ENCODE measurements at regions not wholly inside any gene's neighbourhood (a gene's known extent, or its start where the extent isn't known, plus 50 kb on each side); places are given as distances from the start of the nearest gene placed in this dataset.
"Not testable (repeated sequence)": the region's sequence is repeated elsewhere in the genome, so short reads cannot be mapped to it uniquely, and the experiment has no call there.

DNA sequence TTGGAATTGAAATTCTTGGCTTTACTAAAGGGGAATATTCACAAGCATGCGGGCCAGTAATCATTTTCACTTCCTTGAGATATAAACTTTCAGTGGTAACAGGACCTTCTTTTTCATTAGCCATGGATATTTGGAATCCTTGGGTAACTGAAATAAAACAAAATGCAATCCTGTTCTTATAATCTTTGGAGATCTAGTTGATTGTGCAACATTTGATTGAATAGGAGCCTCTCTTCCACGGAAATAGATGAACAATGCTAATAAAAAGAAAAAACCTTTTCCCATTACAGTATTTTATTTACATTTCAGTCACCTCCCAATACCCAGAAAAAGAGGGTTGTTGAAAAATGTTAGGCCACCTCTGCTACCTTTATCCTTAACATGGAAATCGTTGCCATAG is 225.6 kb downstream of the MAP2K6 start:
- DNase-seq (no peak), ATAC-seq (ENCODE audit: low read depth in 2 of 2) (no peak)
- Mint-ChIP-seq H3K4me3 (no peak overlapping the region), H3K27me3 (no peaks in the 10 kb centered on the region), H3K4me1 (peaks cover 0 to 9% (median 4%) of the 10 kb centered on the region in 3 donors), H3K27ac (no peak overlapping the region), H3K9me3 (no peaks in the 10 kb centered on the region), H3K36me3 (no peaks in the 10 kb centered on the region)

DNA sequence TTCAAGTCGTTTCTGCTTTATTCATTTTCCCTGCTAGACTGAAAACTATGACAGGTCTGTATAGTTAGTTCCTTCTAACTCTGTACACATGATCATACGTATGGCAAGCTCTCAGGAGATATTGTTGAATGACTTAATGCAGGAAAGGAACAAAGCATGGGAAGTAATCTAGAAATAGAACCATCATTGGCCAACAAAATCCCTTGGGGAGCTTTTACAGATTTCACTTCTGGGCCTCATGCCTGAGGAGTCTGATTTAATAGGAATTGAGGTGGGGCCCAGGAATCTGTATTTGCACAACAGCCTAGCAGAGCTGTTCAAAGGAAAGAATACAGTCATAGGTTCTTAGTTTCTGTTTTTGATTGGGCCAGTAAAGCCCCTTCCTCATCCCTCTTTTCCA is 229.2 kb downstream of the MAP2K6 start:
- H3K36me3 Mint-ChIP-seq, result no peaks in the 10 kb centered on the region
- peaks cover 0 to 2% (median 0%) of the 10 kb centered on the region in 7 donors for H3K9me3 Mint-ChIP-seq
- H3K27me3 Mint-ChIP-seq, result no peaks in the 10 kb centered on the region
- no peak overlapping the region for H3K4me3 Mint-ChIP-seq
- H3K27ac Mint-ChIP-seq, result no peak overlapping the region
- peaks cover 0 to 9% (median 4%) of the 10 kb centered on the region in 3 donors for H3K4me1 Mint-ChIP-seq
- ATAC-seq (ENCODE audit: low read depth in 2 of 2) (no peak), DNase-seq (no peak)

DNA sequence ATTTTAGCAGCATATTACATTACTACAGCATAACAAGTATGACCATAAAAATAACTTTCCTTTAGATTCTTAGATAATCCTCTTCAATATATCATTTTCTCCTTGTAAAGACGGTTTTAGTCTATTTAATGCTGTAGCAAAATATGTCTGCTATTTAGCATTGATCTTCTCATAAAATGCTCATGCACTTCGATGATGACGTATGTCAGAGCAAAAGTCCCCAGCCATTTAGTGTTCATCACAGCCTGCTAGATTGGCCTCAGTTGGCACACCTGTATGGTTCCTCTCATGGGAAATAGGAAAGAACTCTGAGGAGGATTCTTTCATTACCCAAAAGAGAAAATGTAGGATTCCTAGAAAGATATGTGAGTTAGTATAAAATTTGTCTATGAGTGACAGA is 232.2 kb downstream of the MAP2K6 start:
- Mint-ChIP-seq H3K27ac (no peak overlapping the region), H3K9me3 (peaks cover 0 to 2% (median 0%) of the 10 kb centered on the region in 7 donors), H3K36me3 (no peaks in the 10 kb centered on the region), H3K4me1 (no peaks in the 10 kb centered on the region), H3K4me3 (no peak overlapping the region), H3K27me3 (no peaks in the 10 kb centered on the region)
- DNase-seq (no peak), ATAC-seq (ENCODE audit: low read depth in 2 of 2) (no peak)

DNA sequence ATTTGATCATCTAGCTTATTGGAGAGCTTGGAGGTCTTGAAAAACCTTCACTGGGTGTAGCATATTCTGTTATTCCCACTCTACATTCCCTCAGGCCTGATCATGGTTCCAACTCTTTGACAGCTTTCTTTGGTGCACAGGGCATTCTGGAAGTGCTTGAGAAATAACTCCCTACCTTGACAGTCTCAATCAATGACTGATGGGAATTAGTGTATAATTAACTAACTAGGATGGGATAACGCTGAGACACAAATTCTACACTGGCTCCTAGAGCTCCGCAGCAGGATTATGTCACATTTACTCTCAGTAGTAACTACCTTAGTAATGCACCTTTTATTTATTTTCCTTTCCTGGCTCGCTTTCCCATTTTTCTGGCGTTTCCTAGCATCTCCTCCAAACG is 236.4 kb downstream of the MAP2K6 start:
- no peak overlapping the region for H3K4me3 Mint-ChIP-seq
- no peaks in the 10 kb centered on the region for H3K27me3 Mint-ChIP-seq
- no peak for DNase-seq
- H3K9me3 Mint-ChIP-seq, result peaks cover 0 to 12% (median 4%) of the 10 kb centered on the region in 7 donors
- H3K36me3 Mint-ChIP-seq, result no peaks in the 10 kb centered on the region
- H3K27ac Mint-ChIP-seq, result no peak overlapping the region
- peaks cover 0 to 6% (median 0%) of the 10 kb centered on the region in 3 donors for H3K4me1 Mint-ChIP-seq
- ATAC-seq (ENCODE audit: low read depth in 2 of 2), result no peak

DNA sequence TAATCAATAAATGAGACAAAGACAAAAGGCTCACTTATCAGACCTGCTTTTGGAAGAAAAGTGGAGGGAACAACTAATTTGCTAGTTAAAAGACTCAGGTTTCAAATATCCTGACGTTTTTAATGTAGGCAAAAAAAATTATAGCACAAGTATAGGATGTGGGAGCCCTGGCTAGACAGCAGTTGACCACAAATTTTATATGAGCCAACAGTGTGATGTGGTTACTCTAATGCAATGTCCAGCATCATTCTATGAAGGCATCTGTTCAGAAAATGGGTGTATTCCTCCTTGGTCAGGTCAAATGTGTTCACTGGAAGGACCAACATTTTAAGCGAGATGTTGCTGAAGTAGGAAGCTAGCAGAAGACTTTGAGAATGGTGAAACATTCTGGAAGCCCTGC is 237.4 kb downstream of the MAP2K6 start:
- ATAC-seq (ENCODE audit: low read depth in 2 of 2), result no peak
- Mint-ChIP-seq H3K9me3 (peaks cover 0 to 12% (median 4%) of the 10 kb centered on the region in 7 donors), H3K27ac (no peak overlapping the region), H3K4me1 (peaks cover 0 to 6% (median 0%) of the 10 kb centered on the region in 3 donors), H3K36me3 (no peaks in the 10 kb centered on the region), H3K27me3 (no peaks in the 10 kb centered on the region), H3K4me3 (no peak overlapping the region)
- DNase-seq, result no peak

DNA sequence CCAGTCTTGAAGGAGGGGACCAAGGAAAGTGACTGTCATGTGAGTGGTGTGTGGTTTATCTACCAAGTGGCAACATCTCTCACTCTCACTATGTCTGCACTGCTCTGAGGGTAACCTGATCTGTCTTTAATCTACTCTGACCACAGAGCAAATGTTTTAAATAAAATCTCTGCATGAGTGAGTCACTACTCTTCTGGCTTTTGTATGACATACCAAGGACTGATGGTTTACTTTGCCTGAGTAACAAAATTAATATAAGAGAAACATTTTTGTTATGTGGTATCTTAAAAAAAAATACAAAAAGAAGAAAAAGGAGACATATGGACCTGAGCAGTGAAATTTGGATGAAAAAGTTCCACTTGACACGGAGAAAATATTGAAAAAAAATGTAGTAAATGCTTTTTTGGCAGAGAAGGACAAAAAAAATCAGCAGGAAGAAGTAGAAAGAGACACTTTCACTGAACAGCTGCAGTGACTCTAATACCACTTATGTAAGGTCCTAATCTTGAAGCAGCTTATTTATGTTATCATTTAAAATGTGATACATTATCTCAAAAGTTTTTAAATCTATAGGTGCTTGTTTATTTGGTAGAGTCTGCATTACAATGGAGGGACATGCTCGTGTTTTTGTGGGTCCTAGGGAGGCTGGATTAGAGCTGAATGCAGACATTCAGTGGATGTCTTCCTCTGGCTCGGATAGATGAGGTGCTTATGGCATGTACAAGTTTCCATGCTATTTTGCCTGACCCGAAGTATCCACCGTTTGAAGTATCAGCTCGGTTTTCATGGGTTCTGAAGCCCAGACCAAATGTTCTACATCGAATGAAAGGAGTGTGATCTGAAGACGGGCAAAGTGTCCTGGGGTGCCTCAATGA is 240.7 kb downstream of the MAP2K6 start:
- H3K9me3 Mint-ChIP-seq, result peaks cover 0 to 12% (median 4%) of the 10 kb centered on the region in 7 donors
- no peaks in the 10 kb centered on the region for H3K36me3 Mint-ChIP-seq
- H3K4me3 Mint-ChIP-seq, result no peak overlapping the region

DNA sequence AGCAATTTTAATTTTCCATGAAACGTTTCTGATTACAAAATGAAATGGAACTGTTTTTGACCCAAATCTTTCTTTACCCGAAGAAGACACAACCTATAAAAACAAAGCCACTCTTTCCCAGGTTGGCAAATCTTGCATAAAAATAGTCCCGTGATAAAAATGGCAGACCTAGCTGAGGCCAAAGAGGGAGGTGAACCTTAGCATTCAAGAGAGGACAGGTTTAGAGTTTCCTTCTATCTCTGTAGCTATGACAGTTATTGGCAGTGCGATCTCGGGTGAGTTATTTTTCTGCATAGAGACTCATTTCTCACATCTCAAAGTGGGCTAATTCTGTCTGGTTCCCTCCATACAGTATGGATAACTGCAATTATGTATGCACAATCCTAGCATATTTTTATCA is 241.4 kb downstream of the MAP2K6 start:
- H3K4me3 Mint-ChIP-seq, result no peak overlapping the region
- no peaks in the 10 kb centered on the region for H3K36me3 Mint-ChIP-seq
- ATAC-seq (ENCODE audit: low read depth in 2 of 2), result no peak
- H3K9me3 Mint-ChIP-seq, result peaks cover 0 to 12% (median 4%) of the 10 kb centered on the region in 7 donors
- H3K27me3 Mint-ChIP-seq, result no peaks in the 10 kb centered on the region
- H3K4me1 Mint-ChIP-seq, result peaks cover 0 to 6% (median 0%) of the 10 kb centered on the region in 3 donors
- DNase-seq, result no peak
- H3K27ac Mint-ChIP-seq, result no peak overlapping the region

More for the DNA sequence above, 240.7 kb downstream of the MAP2K6 start:
- Mint-ChIP-seq H3K27me3 (no peaks in the 10 kb centered on the region), H3K4me1 (peaks cover 0 to 6% (median 0%) of the 10 kb centered on the region in 3 donors), H3K27ac (peak overlapping the region in 2 of 6 donors; percentile 6 to 71)
- DNase-seq (no peak), ATAC-seq (ENCODE audit: low read depth in 2 of 2) (no peak)

DNA sequence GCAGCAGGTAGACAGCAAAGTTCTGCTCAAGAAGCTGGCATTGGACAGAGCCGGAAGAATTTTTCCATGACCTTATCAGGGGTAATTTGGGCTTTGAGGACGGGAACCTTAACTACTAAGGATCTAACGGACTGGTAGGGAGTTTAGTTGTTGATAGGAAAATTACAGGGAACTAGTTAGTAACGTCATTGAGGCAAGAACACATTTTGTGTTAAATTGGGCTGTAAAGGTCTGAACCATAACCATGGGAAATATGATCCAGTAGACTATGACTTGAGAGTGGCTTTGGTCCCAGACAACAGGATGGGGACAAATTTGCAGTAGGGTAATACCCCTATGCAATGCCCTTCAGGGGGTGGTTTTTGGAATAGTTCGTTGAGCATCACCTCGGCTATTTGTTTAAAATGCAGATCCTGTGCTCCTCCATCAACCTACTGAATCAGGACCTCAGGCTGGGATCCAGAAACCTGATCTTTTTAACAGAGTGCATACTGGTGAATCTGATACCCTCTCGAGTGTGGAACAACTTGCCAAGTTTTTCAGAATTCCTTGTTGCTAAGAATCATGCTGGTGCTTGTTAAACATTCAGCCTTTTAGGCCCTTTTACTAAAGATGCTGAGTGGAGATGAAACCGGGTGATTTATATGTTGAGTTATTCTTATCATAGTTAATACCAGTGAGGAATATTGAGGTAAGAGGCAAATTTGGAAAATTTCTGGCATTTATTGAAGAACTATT is 255.1 kb downstream of the MAP2K6 start:
- no peak overlapping the region for H3K4me3 Mint-ChIP-seq
- no peak for DNase-seq
- H3K4me1 Mint-ChIP-seq, result no peaks in the 10 kb centered on the region
- no peaks in the 10 kb centered on the region for H3K36me3 Mint-ChIP-seq
- no peak for ATAC-seq (ENCODE audit: low read depth in 2 of 2)
- peaks cover 0 to 7% (median 0%) of the 10 kb centered on the region in 7 donors for H3K9me3 Mint-ChIP-seq
- H3K27ac Mint-ChIP-seq, result peak overlapping the region in 1 of 6 donors; percentile 4
- no peaks in the 10 kb centered on the region for H3K27me3 Mint-ChIP-seq

DNA sequence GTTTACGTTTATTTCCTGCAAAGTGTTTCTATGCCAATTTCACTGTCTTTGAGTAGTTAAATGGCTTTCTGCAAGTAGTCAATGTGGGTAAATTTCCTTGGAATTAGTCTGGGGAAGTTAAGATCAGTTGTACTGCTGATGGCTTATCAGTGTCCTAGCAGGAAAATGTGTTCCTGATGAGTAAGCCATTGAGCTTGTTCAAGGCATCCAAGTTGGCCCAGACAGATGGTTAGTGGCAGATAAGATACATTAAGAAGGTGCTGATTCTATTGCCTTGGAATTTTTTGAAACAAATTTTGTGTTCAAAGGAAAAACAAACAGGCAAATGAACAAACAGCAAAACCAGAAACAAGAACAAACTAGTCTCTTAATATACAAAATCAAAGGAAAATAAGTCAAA is 258.4 kb downstream of the MAP2K6 start:
- Mint-ChIP-seq H3K27me3 (no peaks in the 10 kb centered on the region), H3K9me3 (peaks cover 0 to 7% (median 0%) of the 10 kb centered on the region in 7 donors), H3K27ac (no peak overlapping the region), H3K4me3 (no peak overlapping the region), H3K4me1 (no peaks in the 10 kb centered on the region), H3K36me3 (no peaks in the 10 kb centered on the region)
- ATAC-seq (ENCODE audit: low read depth in 2 of 2) (no peak), DNase-seq (no peak)

DNA sequence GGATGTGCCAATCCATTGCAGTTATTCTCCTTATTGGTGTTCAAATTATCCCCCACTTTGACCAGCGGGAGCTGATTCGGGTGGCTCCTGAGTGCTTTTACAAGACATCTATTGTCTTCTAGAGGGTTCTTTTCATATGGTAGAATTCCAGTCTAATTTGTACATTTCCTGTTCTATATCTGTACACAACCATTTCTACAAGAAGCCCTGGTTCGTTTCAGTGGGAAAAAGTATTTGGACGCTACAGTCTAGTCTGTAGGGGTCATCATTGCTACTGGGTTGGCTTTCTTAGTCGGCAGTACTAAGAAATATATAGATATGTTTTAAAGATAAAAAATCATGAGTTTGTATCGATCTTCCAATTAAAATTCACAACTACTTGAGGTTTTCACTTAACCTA is 262.6 kb downstream of the MAP2K6 start:
- Mint-ChIP-seq H3K4me3 (no peak overlapping the region), H3K27me3 (no peaks in the 10 kb centered on the region), H3K36me3 (no peaks in the 10 kb centered on the region), H3K27ac (no peak overlapping the region), H3K9me3 (peaks cover 0 to 10% (median 4%) of the 10 kb centered on the region in 7 donors), H3K4me1 (no peaks in the 10 kb centered on the region)
- no peak for ATAC-seq (ENCODE audit: low read depth in 2 of 2)
- no peak for DNase-seq

DNA sequence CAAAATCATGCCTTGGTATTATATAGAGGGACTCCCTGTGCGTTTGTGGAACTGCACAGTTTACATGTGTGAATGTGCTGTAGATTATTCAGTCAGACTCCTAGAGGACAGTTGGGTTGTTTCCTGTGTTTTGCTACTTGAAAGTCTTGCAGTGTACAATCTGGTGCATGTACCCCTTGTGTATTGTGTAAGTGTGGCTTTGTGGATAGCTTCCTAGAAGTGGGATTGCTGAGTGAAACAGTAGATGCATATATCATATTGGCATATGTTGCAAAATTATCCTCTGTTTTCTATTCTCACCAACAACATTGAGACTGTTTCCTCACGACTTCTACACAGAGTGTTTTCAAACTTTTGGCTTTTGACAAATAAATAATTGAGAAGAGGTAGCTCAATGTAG is 263.7 kb downstream of the MAP2K6 start:
- Mint-ChIP-seq H3K36me3 (no peaks in the 10 kb centered on the region), H3K27ac (no peak overlapping the region), H3K4me1 (no peaks in the 10 kb centered on the region), H3K4me3 (no peak overlapping the region), H3K9me3 (peaks cover 0 to 10% (median 4%) of the 10 kb centered on the region in 7 donors), H3K27me3 (no peaks in the 10 kb centered on the region)
- ATAC-seq (ENCODE audit: low read depth in 2 of 2) (no peak), DNase-seq (no peak)

DNA sequence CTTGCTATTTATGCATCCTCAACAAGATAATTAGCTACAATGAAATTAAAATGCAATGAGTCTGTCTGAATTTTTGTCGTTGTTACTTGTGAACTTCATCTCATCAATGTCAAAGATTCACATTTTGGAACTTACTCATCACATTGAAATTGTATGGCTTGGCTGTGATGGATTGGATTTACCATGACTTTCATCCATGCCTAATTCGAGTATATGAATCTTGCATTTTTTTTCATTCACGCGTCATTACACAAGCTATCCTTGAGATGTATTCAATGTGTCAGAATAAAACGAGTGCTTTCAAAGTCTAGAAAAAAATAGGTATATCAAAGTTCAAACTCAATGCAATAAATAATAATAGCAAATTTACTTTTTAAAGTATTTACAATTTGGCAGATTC is 265.3 kb downstream of the MAP2K6 start:
- no peak for DNase-seq
- H3K4me1 Mint-ChIP-seq, result no peaks in the 10 kb centered on the region
- no peaks in the 10 kb centered on the region for H3K27me3 Mint-ChIP-seq
- H3K9me3 Mint-ChIP-seq, result peaks cover 0 to 10% (median 4%) of the 10 kb centered on the region in 7 donors
- no peak overlapping the region for H3K4me3 Mint-ChIP-seq
- no peak overlapping the region for H3K27ac Mint-ChIP-seq
- H3K36me3 Mint-ChIP-seq, result no peaks in the 10 kb centered on the region
- ATAC-seq (ENCODE audit: low read depth in 2 of 2), result no peak

DNA sequence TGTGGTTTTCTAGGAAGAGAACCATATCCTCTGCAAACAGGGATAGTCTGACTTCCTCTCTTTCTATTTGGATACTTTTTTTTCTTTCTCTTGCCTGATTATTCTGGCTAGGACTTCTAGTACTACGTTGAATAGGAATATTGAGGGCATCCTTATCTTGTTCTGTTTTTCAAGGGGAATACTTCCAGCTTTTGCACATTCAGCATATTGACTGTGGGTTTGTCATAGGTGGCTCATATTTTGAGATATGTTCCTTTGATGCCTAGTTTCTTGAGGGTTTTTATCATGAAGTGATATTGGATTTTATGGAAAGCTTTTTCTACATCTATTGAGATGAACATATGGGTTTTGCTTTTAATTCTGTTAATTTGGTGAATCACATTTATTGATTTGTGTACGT is 269.8 kb downstream of the MAP2K6 start:
- Mint-ChIP-seq H3K27me3 (peaks cover 1 to 8% (median 7%) of the 10 kb centered on the region in 3 donors), H3K27ac (no peak overlapping the region), H3K4me1 (no peaks in the 10 kb centered on the region), H3K9me3 (peaks cover 9 to 33% (median 13%) of the 10 kb centered on the region in 7 donors), H3K4me3 (no peak overlapping the region), H3K36me3 (peaks cover 0 to 20% of the 10 kb centered on the region in 2 donors)
- no peak for DNase-seq
- ATAC-seq (ENCODE audit: low read depth in 2 of 2), result no peak

DNA sequence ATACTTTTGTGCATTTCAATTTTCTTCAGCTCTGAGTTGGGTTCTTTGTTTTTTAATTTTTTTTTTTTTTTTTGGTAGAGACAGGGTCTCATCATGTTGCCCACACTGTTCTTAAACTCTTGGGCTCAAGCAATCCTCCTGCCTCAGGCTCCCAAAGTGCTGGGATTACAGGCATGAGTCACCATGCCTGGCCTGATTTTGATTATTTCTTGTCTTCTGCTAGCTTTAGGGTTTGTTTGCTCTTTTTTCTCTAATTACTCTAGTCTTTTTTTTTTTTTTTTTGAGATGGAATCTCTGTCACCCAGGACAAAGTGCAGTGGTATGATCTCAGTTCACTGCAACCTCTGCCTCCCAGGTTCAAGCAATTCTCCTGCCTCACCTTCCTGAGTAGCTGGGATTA is 270.7 kb downstream of the MAP2K6 start:
- DNase-seq; ATAC-seq (ENCODE audit: low read depth in 2 of 2); H3K4me1 Mint-ChIP-seq; H3K27me3 Mint-ChIP-seq; H3K4me3 Mint-ChIP-seq: not testable (repeated sequence)
- H3K27ac Mint-ChIP-seq, result peak overlapping the region in 1 of 6 donors; percentile 95
- H3K36me3 Mint-ChIP-seq, result peaks cover 0 to 23% of the 10 kb centered on the region in 2 donors
- peaks cover 10 to 38% (median 16%) of the 10 kb centered on the region in 7 donors for H3K9me3 Mint-ChIP-seq

All from naive B cell (primary cell).